ENCODE measurements at regions not wholly inside any gene's neighbourhood (a gene's known extent, or its start where the extent isn't known, plus 50 kb on each side); places are given as distances from the start of the nearest gene placed in this dataset.

- Histone ChIP-seq H3K9ac (ENCODE audit: low read length) (no peak overlapping the region), H3K9me3 (ENCODE audit: low read length) (no peaks in the 10 kb centered on the region), H3K36me3 (ENCODE audit: insufficient read depth, low read length) (no peaks in the 10 kb centered on the region), H4K20me1 (ENCODE audit: insufficient read depth) (no peaks in the 10 kb centered on the region), H3K79me2 (replicated peaks; ENCODE audit: insufficient read depth, low read length) (no peaks in the 10 kb centered on the region), H2AFZ (ENCODE audit: low read depth, low read length) (no peak overlapping the region), H3K27me3 (ENCODE audit: insufficient read depth, low read depth, low read length) (no peaks in the 10 kb centered on the region), H3K9me2 (ENCODE audit: insufficient read depth, low read length) (no peaks in the 10 kb centered on the region), H3F3A (ENCODE audit: insufficient read depth, low read length, poor library complexity, severe bottlenecking) (no peaks in the 10 kb centered on the region), H3K4me2 (ENCODE audit: low read length) (no peak overlapping the region), H3K4me3 (ENCODE audit: low read length) (no peak overlapping the region), H3K27ac (ENCODE audit: low read length) (no peak overlapping the region)
- TF ChIP-seq EP300 (conservative IDR thresholded peaks at IDR 0.05; ENCODE audit: poor library complexity, severe bottlenecking): no peak
- TF ChIP-seq, protein P1, sequence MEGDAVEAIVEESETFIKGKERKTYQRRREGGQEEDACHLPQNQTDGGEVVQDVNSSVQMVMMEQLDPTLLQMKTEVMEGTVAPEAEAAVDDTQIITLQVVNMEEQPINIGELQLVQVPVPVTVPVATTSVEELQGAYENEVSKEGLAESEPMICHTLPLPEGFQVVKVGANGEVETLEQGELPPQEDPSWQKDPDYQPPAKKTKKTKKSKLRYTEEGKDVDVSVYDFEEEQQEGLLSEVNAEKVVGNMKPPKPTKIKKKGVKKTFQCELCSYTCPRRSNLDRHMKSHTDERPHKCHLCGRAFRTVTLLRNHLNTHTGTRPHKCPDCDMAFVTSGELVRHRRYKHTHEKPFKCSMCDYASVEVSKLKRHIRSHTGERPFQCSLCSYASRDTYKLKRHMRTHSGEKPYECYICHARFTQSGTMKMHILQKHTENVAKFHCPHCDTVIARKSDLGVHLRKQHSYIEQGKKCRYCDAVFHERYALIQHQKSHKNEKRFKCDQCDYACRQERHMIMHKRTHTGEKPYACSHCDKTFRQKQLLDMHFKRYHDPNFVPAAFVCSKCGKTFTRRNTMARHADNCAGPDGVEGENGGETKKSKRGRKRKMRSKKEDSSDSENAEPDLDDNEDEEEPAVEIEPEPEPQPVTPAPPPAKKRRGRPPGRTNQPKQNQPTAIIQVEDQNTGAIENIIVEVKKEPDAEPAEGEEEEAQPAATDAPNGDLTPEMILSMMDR (IDR thresholded peaks at IDR 0.05; ENCODE audit: poor library complexity, severe bottlenecking): no peak
- TF ChIP-seq MXI1 (conservative IDR thresholded peaks at IDR 0.05; ENCODE audit: poor library complexity, severe bottlenecking): no peak
- no peak for TF ChIP-seq POLR2AphosphoS5 (IDR thresholded peaks at IDR 0.05)
These were observed 466.8 kb upstream of the GRIN3A start for GRCh38 chr9:102205251-102205650.

DNA sequence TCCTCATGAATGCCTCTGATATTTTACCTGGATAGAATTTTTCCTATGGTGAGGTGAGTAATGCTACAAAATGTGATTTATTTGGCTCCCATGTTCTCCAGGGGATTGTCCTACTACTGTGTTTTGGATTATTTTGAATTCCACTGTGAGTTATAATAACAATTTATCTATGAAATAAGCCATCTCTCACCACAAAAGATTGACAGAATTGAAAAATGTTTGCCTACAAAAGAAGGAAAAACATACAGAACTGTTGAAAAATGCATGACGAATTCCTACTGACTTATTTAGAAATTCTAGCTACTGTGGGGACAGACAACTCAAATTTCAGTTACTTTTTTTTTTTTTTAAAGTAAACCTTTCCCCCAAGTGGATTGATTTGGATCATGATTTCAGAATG lies 463.7 kb upstream of the GRIN3A start:
- Histone ChIP-seq H3K4me3 (ENCODE audit: low read length) (no peak overlapping the region), H3K36me3 (ENCODE audit: insufficient read depth, low read length) (no peaks in the 10 kb centered on the region), H2AFZ (ENCODE audit: low read depth, low read length) (no peak overlapping the region), H3K9ac (ENCODE audit: low read length) (no peak overlapping the region), H3K9me3 (ENCODE audit: low read length) (no peaks in the 10 kb centered on the region), H3K9me2 (ENCODE audit: insufficient read depth, low read length) (no peaks in the 10 kb centered on the region), H3K27me3 (ENCODE audit: insufficient read depth, low read depth, low read length) (no peaks in the 10 kb centered on the region), H3K27ac (ENCODE audit: low read length) (no peak overlapping the region), H3K4me2 (ENCODE audit: low read length) (no peak overlapping the region), H3K79me2 (replicated peaks; ENCODE audit: insufficient read depth, low read length) (no peaks in the 10 kb centered on the region), H4K20me1 (ENCODE audit: insufficient read depth) (no peaks in the 10 kb centered on the region), H3F3A (ENCODE audit: insufficient read depth, low read length, poor library complexity, severe bottlenecking) (no peaks in the 10 kb centered on the region)
- no peak for TF ChIP-seq TAF1 (IDR thresholded peaks at IDR 0.05; ENCODE audit: low read depth)

GRCh38 chr9:102185962-102186361 lies 447.5 kb upstream of the GRIN3A start:
- no peak overlapping the region for H3K4me3 ChIP-seq (ENCODE audit: low read length)
- no peak overlapping the region for H3K27ac ChIP-seq (ENCODE audit: low read length)
- H3F3A ChIP-seq (ENCODE audit: insufficient read depth, low read length, poor library complexity, severe bottlenecking): no peaks in the 10 kb centered on the region
- H3K9ac ChIP-seq (ENCODE audit: low read length): no peak overlapping the region
- no peak overlapping the region for H3K4me2 ChIP-seq (ENCODE audit: low read length)
- TF ChIP-seq, protein P1 (IDR thresholded peaks at IDR 0.05; ENCODE audit: poor library complexity, severe bottlenecking): no peak
- H2AFZ ChIP-seq (ENCODE audit: low read depth, low read length): no peak overlapping the region
- H3K9me2 ChIP-seq (ENCODE audit: insufficient read depth, low read length): no peaks in the 10 kb centered on the region
- no peaks in the 10 kb centered on the region for H3K27me3 ChIP-seq (ENCODE audit: insufficient read depth, low read depth, low read length)
- no peaks in the 10 kb centered on the region for H3K36me3 ChIP-seq (ENCODE audit: insufficient read depth, low read length)
- no peaks in the 10 kb centered on the region for H4K20me1 ChIP-seq (ENCODE audit: insufficient read depth)
- H3K79me2 ChIP-seq (replicated peaks; ENCODE audit: insufficient read depth, low read length): no peaks in the 10 kb centered on the region
- H3K9me3 ChIP-seq (ENCODE audit: low read length): no peaks in the 10 kb centered on the region

DNA sequence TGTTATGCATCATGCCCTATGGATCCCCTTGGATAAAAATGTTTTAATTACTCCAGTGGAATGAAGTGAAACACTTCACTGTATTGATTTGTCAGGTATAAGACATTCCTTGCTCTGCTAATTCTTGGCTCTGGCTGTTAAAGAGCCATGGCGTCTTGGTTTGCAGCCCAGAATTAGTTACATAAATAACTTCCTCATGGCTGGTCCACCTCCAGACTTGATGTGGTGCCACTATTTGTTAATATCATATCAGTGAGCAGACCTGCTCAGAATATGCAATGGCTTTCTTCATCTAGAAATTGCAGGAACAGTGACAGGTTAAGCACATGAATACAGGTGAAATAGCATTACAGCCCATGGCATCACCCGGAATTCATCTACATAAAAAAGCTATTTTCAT lies 446.9 kb upstream of the GRIN3A start:
- H3K9ac ChIP-seq (ENCODE audit: low read length): no peak overlapping the region
- no peaks in the 10 kb centered on the region for H4K20me1 ChIP-seq (ENCODE audit: insufficient read depth)
- H3K27me3 ChIP-seq (ENCODE audit: insufficient read depth, low read depth, low read length): no peaks in the 10 kb centered on the region
- H3F3A ChIP-seq (ENCODE audit: insufficient read depth, low read length, poor library complexity, severe bottlenecking): no peaks in the 10 kb centered on the region
- H3K27ac ChIP-seq (ENCODE audit: low read length): no peak overlapping the region
- H3K4me3 ChIP-seq (ENCODE audit: low read length): no peak overlapping the region
- no peak overlapping the region for H3K4me2 ChIP-seq (ENCODE audit: low read length)
- H2AFZ ChIP-seq (ENCODE audit: low read depth, low read length): no peak overlapping the region
- TF ChIP-seq, protein P1 (IDR thresholded peaks at IDR 0.05; ENCODE audit: poor library complexity, severe bottlenecking): no peak
- no peak for TF ChIP-seq SMC3 (conservative IDR thresholded peaks at IDR 0.05; ENCODE audit: poor library complexity)
- TF ChIP-seq, protein P2, sequence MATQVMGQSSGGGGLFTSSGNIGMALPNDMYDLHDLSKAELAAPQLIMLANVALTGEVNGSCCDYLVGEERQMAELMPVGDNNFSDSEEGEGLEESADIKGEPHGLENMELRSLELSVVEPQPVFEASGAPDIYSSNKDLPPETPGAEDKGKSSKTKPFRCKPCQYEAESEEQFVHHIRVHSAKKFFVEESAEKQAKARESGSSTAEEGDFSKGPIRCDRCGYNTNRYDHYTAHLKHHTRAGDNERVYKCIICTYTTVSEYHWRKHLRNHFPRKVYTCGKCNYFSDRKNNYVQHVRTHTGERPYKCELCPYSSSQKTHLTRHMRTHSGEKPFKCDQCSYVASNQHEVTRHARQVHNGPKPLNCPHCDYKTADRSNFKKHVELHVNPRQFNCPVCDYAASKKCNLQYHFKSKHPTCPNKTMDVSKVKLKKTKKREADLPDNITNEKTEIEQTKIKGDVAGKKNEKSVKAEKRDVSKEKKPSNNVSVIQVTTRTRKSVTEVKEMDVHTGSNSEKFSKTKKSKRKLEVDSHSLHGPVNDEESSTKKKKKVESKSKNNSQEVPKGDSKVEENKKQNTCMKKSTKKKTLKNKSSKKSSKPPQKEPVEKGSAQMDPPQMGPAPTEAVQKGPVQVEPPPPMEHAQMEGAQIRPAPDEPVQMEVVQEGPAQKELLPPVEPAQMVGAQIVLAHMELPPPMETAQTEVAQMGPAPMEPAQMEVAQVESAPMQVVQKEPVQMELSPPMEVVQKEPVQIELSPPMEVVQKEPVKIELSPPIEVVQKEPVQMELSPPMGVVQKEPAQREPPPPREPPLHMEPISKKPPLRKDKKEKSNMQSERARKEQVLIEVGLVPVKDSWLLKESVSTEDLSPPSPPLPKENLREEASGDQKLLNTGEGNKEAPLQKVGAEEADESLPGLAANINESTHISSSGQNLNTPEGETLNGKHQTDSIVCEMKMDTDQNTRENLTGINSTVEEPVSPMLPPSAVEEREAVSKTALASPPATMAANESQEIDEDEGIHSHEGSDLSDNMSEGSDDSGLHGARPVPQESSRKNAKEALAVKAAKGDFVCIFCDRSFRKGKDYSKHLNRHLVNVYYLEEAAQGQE (IDR thresholded peaks at IDR 0.05; ENCODE audit: borderline replicate concordance): no peak
- H3K9me3 ChIP-seq (ENCODE audit: low read length): no peaks in the 10 kb centered on the region
- no peaks in the 10 kb centered on the region for H3K9me2 ChIP-seq (ENCODE audit: insufficient read depth, low read length)
- H3K36me3 ChIP-seq (ENCODE audit: insufficient read depth, low read length): no peaks in the 10 kb centered on the region
- no peaks in the 10 kb centered on the region for H3K79me2 ChIP-seq (replicated peaks; ENCODE audit: insufficient read depth, low read length)

Measured in neural cell (in vitro differentiated cells).